ENCODE measurements at regions not wholly inside any gene's neighbourhood (a gene's known extent, or its start where the extent isn't known, plus 50 kb on each side); places are given as distances from the start of the nearest gene placed in this dataset.

GRCh38 chr18:48488388-48488850 lies 50.4 kb upstream of the CTIF start:
- peak in 1 of 2 experiments; percentile 64 for DNase-seq (ENCODE audit: low read depth in 1 of 2, low spot score in 1 of 2)
- peak; percentile 58; the same call in 1 of the 2 replicates for TF ChIP-seq JUND (IDR thresholded peaks at IDR 0.05; ENCODE audit: low read depth)
- in situ Hi-C loops (cut with HindIII; ENCODE audit: low pct_unique_long_range_greater_than_20kb, low sequenced_read_pairs) = no loop called here

- no peak for DNase-seq (ENCODE audit: low read depth in 1 of 2, low spot score in 1 of 2)
- in situ Hi-C loops (cut with HindIII; ENCODE audit: low pct_unique_long_range_greater_than_20kb, low sequenced_read_pairs) = no loop called here
Observed at GRCh38 chr18:48486754-48487153, 52.1 kb upstream of the CTIF start.

GRCh38 chr18:48485828-48486405 lies 52.9 kb upstream of the CTIF start:
- no peak for DNase-seq (ENCODE audit: low read depth in 1 of 2, low spot score in 1 of 2)
- in situ Hi-C loops (cut with HindIII; ENCODE audit: low pct_unique_long_range_greater_than_20kb, low sequenced_read_pairs) = no loop called here
- no peak for TF ChIP-seq JUND (IDR thresholded peaks at IDR 0.05; ENCODE audit: low read depth)

More at GRCh38 chr18:48486754-48487153, 52.1 kb upstream of the CTIF start:
- no peak for TF ChIP-seq JUND (IDR thresholded peaks at IDR 0.05; ENCODE audit: low read depth)

GRCh38 chr18:48481092-48481491 lies 57.7 kb upstream of the CTIF start:
- in situ Hi-C loops (cut with HindIII; ENCODE audit: low pct_unique_long_range_greater_than_20kb, low sequenced_read_pairs) = no loop called here
- DNase-seq (ENCODE audit: low read depth in 1 of 2, low spot score in 1 of 2) = no peak
- no peak for TF ChIP-seq JUND (IDR thresholded peaks at IDR 0.05; ENCODE audit: low read depth)

GRCh38 chr18:48479531-48479930 lies 59.3 kb upstream of the CTIF start:
- no peak for TF ChIP-seq JUND (IDR thresholded peaks at IDR 0.05; ENCODE audit: low read depth)
- no peak for DNase-seq (ENCODE audit: low read depth in 1 of 2, low spot score in 1 of 2)
- in situ Hi-C loops (cut with HindIII; ENCODE audit: low pct_unique_long_range_greater_than_20kb, low sequenced_read_pairs) = no loop called here

GRCh38 chr18:48477348-48477747 lies 61.5 kb upstream of the CTIF start:
- TF ChIP-seq JUND (IDR thresholded peaks at IDR 0.05; ENCODE audit: low read depth) = no peak
- DNase-seq (ENCODE audit: low read depth in 1 of 2, low spot score in 1 of 2) = no peak
- in situ Hi-C loops (cut with HindIII; ENCODE audit: low pct_unique_long_range_greater_than_20kb, low sequenced_read_pairs) = no loop called here

- in situ Hi-C loops (cut with HindIII; ENCODE audit: low pct_unique_long_range_greater_than_20kb, low sequenced_read_pairs) = no loop called here
- no peak for DNase-seq (ENCODE audit: low read depth in 1 of 2, low spot score in 1 of 2)
- TF ChIP-seq JUND (IDR thresholded peaks at IDR 0.05; ENCODE audit: low read depth) = no peak
Observed at GRCh38 chr18:48476550-48476917, 62.3 kb upstream of the CTIF start.

- in situ Hi-C loops (cut with HindIII; ENCODE audit: low pct_unique_long_range_greater_than_20kb, low sequenced_read_pairs) = no loop called here
- peak; percentile 25 to 78 for DNase-seq (ENCODE audit: low read depth in 1 of 2, low spot score in 1 of 2)
- no peak for TF ChIP-seq JUND (IDR thresholded peaks at IDR 0.05; ENCODE audit: low read depth)
Observed at GRCh38 chr18:48475635-48476549, 62.9 kb upstream of the CTIF start.

- in situ Hi-C loops (cut with HindIII; ENCODE audit: low pct_unique_long_range_greater_than_20kb, low sequenced_read_pairs) = no loop called here
- no peak for TF ChIP-seq JUND (IDR thresholded peaks at IDR 0.05; ENCODE audit: low read depth)
- no peak for DNase-seq (ENCODE audit: low read depth in 1 of 2, low spot score in 1 of 2)
Observed at GRCh38 chr18:48473816-48474215, 64.6 kb upstream of the ZBTB7C start.

GRCh38 chr18:48472610-48473009 lies 63.4 kb upstream of the ZBTB7C start:
- no peak for TF ChIP-seq JUND (IDR thresholded peaks at IDR 0.05; ENCODE audit: low read depth)
- in situ Hi-C loops (cut with HindIII; ENCODE audit: low pct_unique_long_range_greater_than_20kb, low sequenced_read_pairs) = no loop called here
- no peak for DNase-seq (ENCODE audit: low read depth in 1 of 2, low spot score in 1 of 2)

- in situ Hi-C loops (cut with HindIII; ENCODE audit: low pct_unique_long_range_greater_than_20kb, low sequenced_read_pairs) = no loop called here
- TF ChIP-seq JUND (IDR thresholded peaks at IDR 0.05; ENCODE audit: low read depth) = no peak
- no peak for DNase-seq (ENCODE audit: low read depth in 1 of 2, low spot score in 1 of 2)
Observed at GRCh38 chr18:48470484-48471180, 61.4 kb upstream of the ZBTB7C start.

- TF ChIP-seq JUND (IDR thresholded peaks at IDR 0.05; ENCODE audit: low read depth) = no peak
- no peak for DNase-seq (ENCODE audit: low read depth in 1 of 2, low spot score in 1 of 2)
- in situ Hi-C loops (cut with HindIII; ENCODE audit: low pct_unique_long_range_greater_than_20kb, low sequenced_read_pairs) = no loop called here
Observed at GRCh38 chr18:48468151-48468550, 59.0 kb upstream of the ZBTB7C start.

- no peak for DNase-seq (ENCODE audit: low read depth in 1 of 2, low spot score in 1 of 2)
- in situ Hi-C loops (cut with HindIII; ENCODE audit: low pct_unique_long_range_greater_than_20kb, low sequenced_read_pairs) = no loop called here
- TF ChIP-seq JUND (IDR thresholded peaks at IDR 0.05; ENCODE audit: low read depth) = no peak
Observed at GRCh38 chr18:48467231-48467630, 58.0 kb upstream of the ZBTB7C start.

All from T47D (cell line).